ENCODE measurements at regions not wholly inside any gene's neighbourhood (a gene's known extent, or its start where the extent isn't known, plus 50 kb on each side); places are given as distances from the start of the nearest gene placed in this dataset.

DNA sequence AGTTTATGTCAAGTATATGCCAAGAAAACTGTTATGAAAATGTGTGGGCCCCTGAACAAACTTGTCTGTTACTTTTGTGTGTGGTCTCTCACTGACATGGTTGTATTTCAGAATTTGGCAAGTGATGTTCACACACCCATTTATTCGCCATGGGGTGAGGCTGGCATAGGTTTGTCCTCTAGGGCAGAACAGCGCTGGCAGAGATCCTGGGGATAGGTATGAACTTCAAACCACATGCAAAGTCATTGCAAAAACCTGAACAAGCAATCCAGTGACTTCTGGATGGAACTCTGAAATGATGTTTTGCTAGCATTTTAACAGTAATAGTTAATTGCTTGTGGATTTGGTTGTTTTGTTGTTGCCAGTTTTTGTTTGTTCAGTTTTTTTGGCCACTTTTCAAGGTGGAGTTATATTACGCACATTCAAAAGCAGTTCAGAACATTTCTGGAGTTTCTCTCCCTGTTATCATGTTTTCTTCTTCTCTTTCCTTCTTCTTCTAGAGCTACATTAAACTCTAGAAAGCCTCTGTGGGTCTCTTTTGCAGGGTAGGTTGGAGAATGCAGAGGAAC is 78.5 kb downstream of the MDH1 start:
- no peak for TF ChIP-seq POLR2A (IDR thresholded peaks at IDR 0.05; ENCODE audit: low read length)
- TF ChIP-seq GATA1 (IDR thresholded peaks at IDR 0.05; ENCODE audit: low read depth, low read length) = no peak
